GM23338 (cell line): ENCODE measurements at regions not wholly inside any gene's neighbourhood (a gene's known extent, or its start where the extent isn't known, plus 50 kb on each side); places are given as distances from the start of the nearest gene placed in this dataset.

Experiments used
- CTCF ChIP-seq, 2 experiments: fragments of 200-600 bp in 1 of 2; sonication (generic) in 1 of 2; conservative IDR thresholded peaks; 2 replicates each; pipeline versions ENCODE4 v1.5.1 to v1.6.1; 2016 to 2017; ENCODE audit warnings: antibody characterized with exemption in 2 of 2, low read depth in 2 of 2, mild to moderate bottlenecking in 2 of 2, moderate library complexity in 1 of 2
- EZH2 ChIP-seq: fragments of 200-600 bp; sonication (generic); IDR thresholded peaks from one replicate; pipeline ENCODE4 v1.8.0; 2017; ENCODE audit warnings: antibody characterized with exemption, mild to moderate bottlenecking, low read depth; ENCODE audit not compliant: unreplicated experiment
- JUNB ChIP-seq: IDR thresholded peaks from one replicate; pipeline ENCODE4 v1.6.1; 2016; ENCODE audit warnings: antibody characterized with exemption; ENCODE audit not compliant: unreplicated experiment

DNA sequence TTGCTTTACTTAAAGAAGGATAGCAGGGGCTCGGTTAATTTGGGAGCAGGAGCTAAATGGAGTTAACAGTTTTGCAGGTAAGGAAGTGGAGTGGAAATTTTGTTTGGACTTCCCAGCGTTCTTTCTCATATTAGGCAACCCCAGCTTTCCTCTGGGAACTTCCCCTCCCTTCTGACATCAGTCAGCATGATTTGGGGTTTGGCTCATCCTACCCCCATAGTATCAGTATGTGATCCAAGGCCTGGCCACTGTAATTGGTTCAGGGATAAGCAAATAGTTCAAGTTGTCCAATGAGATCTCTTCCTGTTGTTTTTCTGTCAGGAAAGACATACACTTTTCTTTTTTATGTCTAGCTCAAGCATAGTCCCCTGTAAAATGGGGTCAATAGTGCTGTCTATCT lies 125.6 kb upstream of the CDK6 start:
- TF ChIP-seq JUNB (no peak), EZH2 (no peak), CTCF (conservative IDR thresholded peaks at IDR 0.05; ENCODE audit: low read depth in 2 of 2) (no peak)
